GM12864 (cell line): ENCODE measurements at regions not wholly inside any gene's neighbourhood (a gene's known extent, or its start where the extent isn't known, plus 50 kb on each side); places are given as distances from the start of the nearest gene placed in this dataset.

Experiments
- DNase-seq: peaks from one replicate; pipeline ENCODE4 v3.0.0-alpha.2; 2011; ENCODE audit warnings: low read depth
- H3K4me3 ChIP-seq: 2 replicates; pipeline ENCODE4 v1.5.1; 2011; ENCODE audit warnings: mild to moderate bottlenecking, low read depth, low read length, control low read depth
- CTCF ChIP-seq: IDR thresholded peaks from 2 replicates; pipeline ENCODE4 v1.5.1; 2011; ENCODE audit warnings: low read depth, mild to moderate bottlenecking, moderate library complexity, low read length, control low read depth, inconsistent platforms; ENCODE audit errors: missing control alignments

- TF ChIP-seq CTCF, result no peak
- DNase-seq, result no peak
- no peak overlapping the region for H3K4me3 ChIP-seq
These were observed 341.7 kb downstream of the GPR37 start for GRCh38 chr7:124423863-124424262.

GRCh38 chr7:124422081-124422480 lies 343.5 kb downstream of the GPR37 start:
- TF ChIP-seq CTCF, result no peak
- no peak overlapping the region for H3K4me3 ChIP-seq
- DNase-seq, result no peak

GRCh38 chr7:124420367-124420766 lies 345.2 kb downstream of the GPR37 start:
- no peak for DNase-seq
- no peak for TF ChIP-seq CTCF
- no peak overlapping the region for H3K4me3 ChIP-seq

- no peak for TF ChIP-seq CTCF
- no peak for DNase-seq
- H3K4me3 ChIP-seq, result no peak overlapping the region
These were observed 352.6 kb downstream of the GPR37 start for GRCh38 chr7:124413029-124413428.

GRCh38 chr7:124412531-124412930 lies 353.1 kb downstream of the GPR37 start:
- TF ChIP-seq CTCF, result no peak
- H3K4me3 ChIP-seq, result no peak overlapping the region; the same call in 1 of the 2 replicates
- DNase-seq, result no peak

- no peak for TF ChIP-seq CTCF
- H3K4me3 ChIP-seq, result no peak overlapping the region
These were observed 353.8 kb downstream of the GPR37 start for GRCh38 chr7:124411796-124412195.

GRCh38 chr7:124403587-124403986 lies 362.0 kb downstream of the GPR37 start:
- no peak overlapping the region for H3K4me3 ChIP-seq
- no peak for TF ChIP-seq CTCF
- no peak for DNase-seq

More at GRCh38 chr7:124411796-124412195, 353.8 kb downstream of the GPR37 start:
- DNase-seq, result no peak
